Naive thymus-derived CD4-positive, alpha-beta T cell (primary cell): ENCODE measurements at regions not wholly inside any gene's neighbourhood (a gene's known extent, or its start where the extent isn't known, plus 50 kb on each side); places are given as distances from the start of the nearest gene placed in this dataset.
"Not testable (repeated sequence)": the region's sequence is repeated elsewhere in the genome, so short reads cannot be mapped to it uniquely, and the experiment has no call there.

ENCODE experiments used
- ATAC-seq: fragments of 150-1000 bp; cut with Tn5 transposase; 2 replicates; pipeline ENCODE4 v1.10.0; 2021; ENCODE audit warnings: mild to moderate bottlenecking, moderate library complexity
- CTCF ChIA-PET: fragments of 350-600 bp; sonication (Branson Sonifier 250); formaldehyde crosslinking; loops from one replicate; lab custom pipeline; 2021; ENCODE audit warnings: antibody characterized with exemption; lab: Charles Lee
- POLR2A ChIA-PET: fragments of 350-600 bp; sonication (Branson Sonifier 250); formaldehyde crosslinking; loops from one replicate; lab custom pipeline; 2021; ENCODE audit warnings: antibody characterized with exemption, inconsistent platforms; lab: Charles Lee
- DNase-seq, 9 donors: peaks; one replicate each; pipeline versions ENCODE4 v3.0.0 to v3.0.0-alpha.2; 2020 to 2022; ENCODE audit warnings: mixed read lengths in 1 of 9
- H3K27ac ChIP-seq: one replicate; pipeline ENCODE4 v1.7.0; 2013; ENCODE audit warnings: mild to moderate bottlenecking, low read depth, low read length, moderate library complexity
- H3K27me3 ChIP-seq, 2 donors: one replicate each; pipeline ENCODE4 v1.7.0; 2013; ENCODE audit warnings: low read length in 2 of 2, mild to moderate bottlenecking in 2 of 2, moderate library complexity in 2 of 2; ENCODE audit not compliant: control insufficient read depth in 2 of 2, insufficient read depth in 2 of 2
- H3K36me3 ChIP-seq, 3 experiments: 1 replicate in 2 of 3; 2 replicates in 1 of 3; pipeline ENCODE4 v1.7.0; 2013; ENCODE audit warnings: low read length in 3 of 3, mild to moderate bottlenecking in 3 of 3, moderate library complexity in 1 of 3; ENCODE audit not compliant: insufficient read depth in 3 of 3, control insufficient read depth in 2 of 3
- H3K4me1 ChIP-seq, 2 donors: one replicate each; pipeline ENCODE4 v1.7.0; 2013; ENCODE audit warnings: low read length in 2 of 2, mild to moderate bottlenecking in 2 of 2, moderate library complexity in 1 of 2; ENCODE audit not compliant: control insufficient read depth in 2 of 2, insufficient read depth in 2 of 2
- H3K4me3 ChIP-seq: 2 replicates; pipeline ENCODE4 v1.7.0; 2013; ENCODE audit warnings: mild to moderate bottlenecking, low read length
- H3K9me3 ChIP-seq, 3 experiments: 1 replicate in 2 of 3; 2 replicates in 1 of 3; pipeline ENCODE4 v1.7.0; 2013; ENCODE audit warnings: low read length in 3 of 3; ENCODE audit not compliant: control insufficient read depth in 2 of 3
- H3K27ac Mint-ChIP-seq, 9 donors: one replicate each; pipeline ENCODE4 v1.8.0; 2020 to 2022; ENCODE audit warnings: mixed read lengths in 9 of 9, mild to moderate bottlenecking in 8 of 9, moderate library complexity in 5 of 9, inconsistent platforms in 2 of 9
- H3K27me3 Mint-ChIP-seq, 5 donors: one replicate each; pipeline ENCODE4 v1.8.0; 2021 to 2022; ENCODE audit warnings: mixed read lengths in 5 of 5, mild to moderate bottlenecking in 1 of 5
- H3K36me3 Mint-ChIP-seq, 5 donors: one replicate each; pipeline ENCODE4 v1.8.0; 2020 to 2022; ENCODE audit warnings: mixed read lengths in 5 of 5, mild to moderate bottlenecking in 3 of 5, inconsistent platforms in 1 of 5
- H3K4me1 Mint-ChIP-seq, 7 donors: one replicate each; pipeline ENCODE4 v1.8.0; 2020 to 2022; ENCODE audit warnings: mixed read lengths in 7 of 7, mild to moderate bottlenecking in 3 of 7, inconsistent platforms in 1 of 7
- H3K4me3 Mint-ChIP-seq, 10 donors: one replicate each; pipeline ENCODE4 v1.8.0; 2020 to 2022; ENCODE audit warnings: mild to moderate bottlenecking in 10 of 10, mixed read lengths in 10 of 10, moderate library complexity in 6 of 10, inconsistent platforms in 2 of 10
- H3K9me3 Mint-ChIP-seq, 11 donors: one replicate each; pipeline ENCODE4 v1.8.0; 2020 to 2022; ENCODE audit warnings: mixed read lengths in 11 of 11, mild to moderate bottlenecking in 4 of 11, inconsistent platforms in 1 of 11, moderate library complexity in 1 of 11
- intact Hi-C, 2 donors: fragments of 100-400 bp; cut with micrococcal nuclease; formaldehyde crosslinking; loops; one replicate each; pipeline ENCODE4 v1.15.1; 2023

- H3K9me3 ChIP-seq, H3K36me3 ChIP-seq, intact Hi-C loops, ATAC-seq, H3K27ac ChIP-seq, H3K4me3 ChIP-seq, H3K4me1 Mint-ChIP-seq, H3K4me1 ChIP-seq, DNase-seq, POLR2A ChIA-PET, H3K27ac Mint-ChIP-seq, H3K27me3 ChIP-seq, CTCF ChIA-PET, H3K4me3 Mint-ChIP-seq: not testable (repeated sequence)
- Mint-ChIP-seq H3K9me3 (peaks cover 0 to 23% (median 2%) of the 10 kb centered on the region in 11 donors), H3K27me3 (peaks cover 0 to 28% (median 7%) of the 10 kb centered on the region in 5 donors), H3K36me3 (peaks cover 0 to 22% (median 0%) of the 10 kb centered on the region in 5 donors)
Observed at GRCh38 chr6:105860927-105861326, 225.2 kb upstream of the PRDM1 start.

DNA sequence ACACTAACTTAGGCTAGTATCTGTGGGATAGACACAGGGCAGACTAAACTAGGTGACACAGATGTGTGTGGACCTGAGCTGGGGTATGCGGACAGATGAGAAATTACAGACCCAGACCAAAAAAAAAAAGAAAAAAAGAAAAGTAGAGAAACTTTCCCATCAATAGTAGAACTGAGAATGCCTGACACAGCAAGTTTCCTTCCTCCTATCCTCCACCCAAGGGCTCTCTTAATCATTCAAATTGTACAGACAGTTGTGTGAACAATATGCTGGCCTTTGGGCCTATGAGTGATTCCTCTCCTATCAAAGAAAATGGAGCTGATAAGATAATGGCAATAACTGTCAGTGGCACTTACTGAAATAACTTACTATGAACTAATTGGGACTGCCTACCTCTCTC is 226.7 kb upstream of the PRDM1 start:
- no peaks in the 10 kb centered on the region for H3K27me3 ChIP-seq
- Mint-ChIP-seq H3K27me3 (peaks cover 0 to 20% (median 2%) of the 10 kb centered on the region in 5 donors), H3K4me3 (no peak overlapping the region), H3K27ac (no peak overlapping the region), H3K9me3 (peaks cover 0 to 17% (median 0%) of the 10 kb centered on the region in 11 donors), H3K4me1 (peaks cover 0 to 3% (median 0%) of the 10 kb centered on the region in 7 donors), H3K36me3 (peaks cover 0 to 17% (median 0%) of the 10 kb centered on the region in 5 donors)
- ATAC-seq (no peak), DNase-seq (no peak)
- ChIA-PET POLR2A (no interaction called here), CTCF (no interaction called here)
- no peaks in the 10 kb centered on the region for H3K9me3 ChIP-seq
- no peak overlapping the region for H3K27ac ChIP-seq
- intact Hi-C loops: no loop called here
- H3K4me3 ChIP-seq: no peak overlapping the region
- H3K4me1 ChIP-seq: no peaks in the 10 kb centered on the region
- H3K36me3 ChIP-seq: no peaks in the 10 kb centered on the region

DNA sequence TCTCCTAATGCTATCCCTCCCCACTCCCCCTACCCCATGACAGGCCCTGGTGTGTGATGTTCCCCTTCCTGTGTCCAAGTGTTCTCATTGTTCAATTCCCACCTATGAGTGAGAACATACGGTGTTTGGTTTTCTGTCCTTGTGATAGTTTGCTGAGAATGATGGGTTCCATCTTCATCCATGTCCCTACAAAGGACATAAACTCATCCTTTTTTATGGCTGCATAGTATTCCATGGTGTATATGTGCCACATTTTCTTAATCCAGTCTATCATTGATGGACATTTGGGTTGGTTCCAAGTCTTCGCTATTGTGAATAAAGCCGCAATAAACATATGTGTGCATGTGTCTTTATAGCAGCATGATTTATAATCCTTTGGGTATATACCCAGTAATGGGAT is 227.5 kb upstream of the PRDM1 start:
- H3K9me3 Mint-ChIP-seq: peaks cover 0 to 14% (median 0%) of the 10 kb centered on the region in 11 donors
- intact Hi-C loops, H3K4me3 ChIP-seq, CTCF ChIA-PET, H3K4me1 Mint-ChIP-seq, ATAC-seq, DNase-seq, H3K27ac Mint-ChIP-seq, H3K9me3 ChIP-seq, H3K4me1 ChIP-seq, H3K27me3 ChIP-seq, H3K27ac ChIP-seq, H3K4me3 Mint-ChIP-seq, POLR2A ChIA-PET, H3K36me3 ChIP-seq: not testable (repeated sequence)
- H3K27me3 Mint-ChIP-seq: peaks cover 0 to 13% (median 0%) of the 10 kb centered on the region in 5 donors
- peaks cover 0 to 17% (median 0%) of the 10 kb centered on the region in 5 donors for H3K36me3 Mint-ChIP-seq

- no peak for DNase-seq
- no peaks in the 10 kb centered on the region for H3K27me3 ChIP-seq
- intact Hi-C loops: no loop called here
- H3K4me3 Mint-ChIP-seq: no peak overlapping the region
- no peak for ATAC-seq
- H3K27me3 Mint-ChIP-seq: no peaks in the 10 kb centered on the region
- POLR2A ChIA-PET: no interaction called here
- no peaks in the 10 kb centered on the region for H3K4me1 ChIP-seq
- H3K4me3 ChIP-seq: no peak overlapping the region
- no peak overlapping the region for H3K27ac Mint-ChIP-seq
- peaks cover 0 to 3% (median 0%) of the 10 kb centered on the region in 7 donors for H3K4me1 Mint-ChIP-seq
- H3K9me3 ChIP-seq: no peaks in the 10 kb centered on the region
- CTCF ChIA-PET: no interaction called here
- H3K36me3 Mint-ChIP-seq: peaks cover 0 to 8% (median 0%) of the 10 kb centered on the region in 5 donors
- H3K9me3 Mint-ChIP-seq: peaks cover 0 to 11% (median 0%) of the 10 kb centered on the region in 11 donors
- no peak overlapping the region for H3K27ac ChIP-seq
- H3K36me3 ChIP-seq: no peaks in the 10 kb centered on the region
Observed at GRCh38 chr6:105855433-105855832, 230.7 kb upstream of the PRDM1 start.

GRCh38 chr6:105853979-105854378 is 232.2 kb upstream of the PRDM1 start:
- H3K4me1 ChIP-seq, DNase-seq, H3K4me3 ChIP-seq, intact Hi-C loops, H3K4me1 Mint-ChIP-seq, H3K36me3 Mint-ChIP-seq, H3K27me3 Mint-ChIP-seq, ATAC-seq, H3K9me3 ChIP-seq, H3K4me3 Mint-ChIP-seq, POLR2A ChIA-PET, H3K36me3 ChIP-seq, H3K9me3 Mint-ChIP-seq, CTCF ChIA-PET, H3K27me3 ChIP-seq, H3K27ac ChIP-seq, H3K27ac Mint-ChIP-seq: not testable (repeated sequence)

DNA sequence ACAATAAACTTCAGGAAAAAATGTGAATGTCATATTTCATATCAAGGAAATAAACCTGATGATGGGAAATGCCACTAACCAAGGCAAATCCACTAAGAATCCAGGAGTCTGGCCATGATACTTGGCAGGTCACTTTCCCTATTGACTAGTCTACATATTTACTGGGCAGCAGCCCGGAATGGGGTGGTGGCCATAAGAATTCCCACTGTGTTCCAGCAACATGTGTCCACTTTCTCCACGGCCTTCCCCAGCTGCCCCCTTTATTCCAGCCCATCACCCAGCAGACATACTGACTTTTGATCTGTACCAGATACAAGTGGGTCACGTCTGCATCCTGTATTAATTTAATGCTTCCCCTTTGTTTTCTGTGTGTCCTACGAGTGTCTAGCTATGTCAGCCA is 234.5 kb upstream of the PRDM1 start:
- Histone ChIP-seq H3K36me3 (no peaks in the 10 kb centered on the region), H3K4me3 (no peak overlapping the region), H3K27me3 (no peaks in the 10 kb centered on the region), H3K4me1 (no peaks in the 10 kb centered on the region), H3K27ac (no peak overlapping the region), H3K9me3 (no peaks in the 10 kb centered on the region)
- no peak overlapping the region for H3K4me3 Mint-ChIP-seq
- peaks cover 0 to 3% (median 0%) of the 10 kb centered on the region in 11 donors for H3K9me3 Mint-ChIP-seq
- intact Hi-C loops: no loop called here
- peaks cover 0 to 5% (median 0%) of the 10 kb centered on the region in 5 donors for H3K36me3 Mint-ChIP-seq
- DNase-seq: no peak
- ATAC-seq: no peak
- no peak overlapping the region for H3K27ac Mint-ChIP-seq
- peaks cover 0 to 2% (median 0%) of the 10 kb centered on the region in 5 donors for H3K27me3 Mint-ChIP-seq
- H3K4me1 Mint-ChIP-seq: no peaks in the 10 kb centered on the region
- ChIA-PET CTCF (no interaction called here), POLR2A (no interaction called here)

DNA sequence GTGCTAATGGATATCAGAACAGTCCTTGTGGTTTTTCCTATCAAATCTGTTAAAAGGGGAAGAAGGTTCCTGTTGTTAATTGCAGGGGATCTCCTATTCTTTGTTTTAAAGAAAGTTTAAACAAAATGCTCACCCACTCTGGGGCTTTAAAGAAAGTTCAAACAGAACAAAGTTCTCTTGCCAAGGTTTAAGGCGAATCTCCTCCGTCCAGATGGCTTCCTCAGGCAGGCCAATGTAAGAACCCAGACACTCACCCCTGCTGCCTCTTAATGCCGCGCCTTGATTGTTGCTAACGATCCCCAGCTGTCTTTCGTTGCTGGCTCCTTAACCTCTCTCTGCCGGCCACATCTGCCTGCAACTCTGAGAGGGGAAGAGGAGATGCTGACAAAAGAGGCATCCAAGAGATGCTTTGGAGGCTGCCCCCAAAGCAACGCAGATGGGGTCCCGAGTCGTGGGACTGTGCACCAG is 235.0 kb upstream of the PRDM1 start:
- H3K4me1 ChIP-seq: no peaks in the 10 kb centered on the region
- no peaks in the 10 kb centered on the region for H3K27me3 ChIP-seq
- CTCF ChIA-PET: no interaction called here
- no peaks in the 10 kb centered on the region for H3K9me3 ChIP-seq
- no peak overlapping the region for H3K4me3 ChIP-seq
- H3K27ac ChIP-seq: no peak overlapping the region
- intact Hi-C loops: no loop called here
- no peak for ATAC-seq
- H3K36me3 ChIP-seq: no peaks in the 10 kb centered on the region
- Mint-ChIP-seq H3K27ac (peak overlapping the region in 1 of 9 donors; percentile 52), H3K4me3 (no peak overlapping the region), H3K9me3 (peaks cover 0 to 1% (median 0%) of the 10 kb centered on the region in 11 donors), H3K4me1 (no peaks in the 10 kb centered on the region), H3K36me3 (peaks cover 0 to 5% (median 0%) of the 10 kb centered on the region in 5 donors), H3K27me3 (peaks cover 0 to 2% (median 0%) of the 10 kb centered on the region in 5 donors)
- POLR2A ChIA-PET: no interaction called here
- no peak for DNase-seq
